AG04450 (cell line): ENCODE measurements at regions not wholly inside any gene's neighbourhood (a gene's known extent, or its start where the extent isn't known, plus 50 kb on each side); places are given as distances from the start of the nearest gene placed in this dataset.

ENCODE experiments used
- CTCF ChIA-PET: fragments of 300-600, 350-600 bp; formaldehyde crosslinking; extraction: SDS; loops from one replicate; lab custom pipeline; 2022; ENCODE audit warnings: antibody characterized with exemption, inconsistent platforms; lab: Charles Lee
- POLR2A ChIA-PET: fragments of 350-600 bp; formaldehyde crosslinking; extraction: SDS; loops from one replicate; lab custom pipeline; 2021; ENCODE audit warnings: antibody characterized with exemption, inconsistent platforms; lab: Yijun Ruan, JAX
- DNase-seq: peaks from one replicate; pipeline ENCODE4 v3.0.0-alpha.2; 2011; ENCODE audit warnings: low read depth, low spot score
- H3K27ac ChIP-seq: one replicate; pipeline ENCODE4 v1.5.1; 2012; ENCODE audit warnings: low read depth, low read length, control low read depth
- H3K27me3 ChIP-seq: one replicate; pipeline ENCODE4 v1.6.0; 2012; ENCODE audit warnings: low read length; ENCODE audit not compliant: control insufficient read depth, insufficient read depth
- H3K4me3 ChIP-seq: 2 replicates; pipeline ENCODE4 v1.5.1; 2011; ENCODE audit warnings: mild to moderate bottlenecking, low read depth, low read length, control low read depth
- H3K9me3 ChIP-seq: 2 replicates; pipeline ENCODE4 v1.5.1; 2012; ENCODE audit warnings: low read length; ENCODE audit not compliant: control insufficient read depth, insufficient read depth
- CTCF ChIP-seq: IDR thresholded peaks from 2 replicates; pipeline ENCODE4 v1.5.1; 2011; ENCODE audit warnings: low read depth, low read length, control low read depth, inconsistent platforms

GRCh38 chr2:235295831-235296230, 198.0 kb upstream of the AGAP1 start:
- H3K27ac ChIP-seq = no peak overlapping the region
- POLR2A ChIA-PET = no interaction called here
- no peak for DNase-seq
- CTCF ChIA-PET = no interaction called here
- no peaks in the 10 kb centered on the region; the same call in none of the 2 replicates for H3K9me3 ChIP-seq
- peaks cover 24% of the 10 kb centered on the region for H3K27me3 ChIP-seq
- no peak overlapping the region for H3K4me3 ChIP-seq
- no peak for TF ChIP-seq CTCF

GRCh38 chr2:235300368-235301201, 193.3 kb upstream of the AGAP1 start:
- H3K27ac ChIP-seq = no peak overlapping the region
- DNase-seq = peak; percentile 53
- TF ChIP-seq CTCF = no peak
- ChIA-PET CTCF (interaction anchor here (1.3 kb wide), 1 partner anchor 295 kb away, joined by 3 read pairs; no protein-coding TSS in a partner anchor), POLR2A (interaction anchor here (0.7 kb wide), 1 partner anchor 62 kb away, joined by 4 read pairs; no protein-coding TSS in a partner anchor)
- peaks cover 16% of the 10 kb centered on the region for H3K27me3 ChIP-seq
- no peaks in the 10 kb centered on the region; the same call in none of the 2 replicates for H3K9me3 ChIP-seq
- H3K4me3 ChIP-seq = no peak overlapping the region

GRCh38 chr2:235301202-235302076, 192.4 kb upstream of the AGAP1 start:
- no peak overlapping the region for H3K27ac ChIP-seq
- CTCF ChIA-PET = interaction anchor here (1.3 kb wide), 1 partner anchor 294 kb away, joined by 3 read pairs; no protein-coding TSS in a partner anchor

GRCh38 chr2:235302263-235302662, 191.6 kb upstream of the AGAP1 start:
- H3K4me3 ChIP-seq = no peak overlapping the region
- no peaks in the 10 kb centered on the region; the same call in 1 of the 2 replicates for H3K9me3 ChIP-seq
- no peak for TF ChIP-seq CTCF
- POLR2A ChIA-PET = no interaction called here
- H3K27ac ChIP-seq = no peak overlapping the region
- peaks cover 17% of the 10 kb centered on the region for H3K27me3 ChIP-seq
- DNase-seq = no peak
- CTCF ChIA-PET = no interaction called here

More at GRCh38 chr2:235301202-235302076, 192.4 kb upstream of the AGAP1 start:
- no peaks in the 10 kb centered on the region; the same call in none of the 2 replicates for H3K9me3 ChIP-seq
- no peak for DNase-seq
- POLR2A ChIA-PET = no interaction called here
- peaks cover 18% of the 10 kb centered on the region for H3K27me3 ChIP-seq
- TF ChIP-seq CTCF = no peak
- no peak overlapping the region for H3K4me3 ChIP-seq
